ENCODE measurements at regions not wholly inside any gene's neighbourhood (a gene's known extent, or its start where the extent isn't known, plus 50 kb on each side); places are given as distances from the start of the nearest gene placed in this dataset.

GRCh38 chr14:100979780-100980179, 76.3 kb upstream of the RTL1 start:
- Histone ChIP-seq H3K36me3 (ENCODE audit: insufficient read depth, low read length) (peaks cover 46% of the 10 kb centered on the region), H3K4me2 (ENCODE audit: insufficient read depth, low read length) (peak overlapping the region; percentile 18), H3K4me1 (ENCODE audit: insufficient read depth, low read length) (peaks cover 27% of the 10 kb centered on the region), H3K79me2 (ENCODE audit: insufficient read depth, low read length) (peaks cover 4% of the 10 kb centered on the region), H3K27me3 (ENCODE audit: insufficient read depth, low read length) (no peaks in the 10 kb centered on the region), H2AFZ (ENCODE audit: low read length) (no peak overlapping the region), H3K27ac (ENCODE audit: low read depth, low read length) (peak overlapping the region; percentile 32), H4K20me1 (ENCODE audit: insufficient read depth, low read length) (peaks cover 14% of the 10 kb centered on the region), H3K4me3 (ENCODE audit: insufficient read depth, low read length) (no peak overlapping the region), H3K9me3 (ENCODE audit: low read depth, low read length) (no peaks in the 10 kb centered on the region)
- TF ChIP-seq, protein P1, sequence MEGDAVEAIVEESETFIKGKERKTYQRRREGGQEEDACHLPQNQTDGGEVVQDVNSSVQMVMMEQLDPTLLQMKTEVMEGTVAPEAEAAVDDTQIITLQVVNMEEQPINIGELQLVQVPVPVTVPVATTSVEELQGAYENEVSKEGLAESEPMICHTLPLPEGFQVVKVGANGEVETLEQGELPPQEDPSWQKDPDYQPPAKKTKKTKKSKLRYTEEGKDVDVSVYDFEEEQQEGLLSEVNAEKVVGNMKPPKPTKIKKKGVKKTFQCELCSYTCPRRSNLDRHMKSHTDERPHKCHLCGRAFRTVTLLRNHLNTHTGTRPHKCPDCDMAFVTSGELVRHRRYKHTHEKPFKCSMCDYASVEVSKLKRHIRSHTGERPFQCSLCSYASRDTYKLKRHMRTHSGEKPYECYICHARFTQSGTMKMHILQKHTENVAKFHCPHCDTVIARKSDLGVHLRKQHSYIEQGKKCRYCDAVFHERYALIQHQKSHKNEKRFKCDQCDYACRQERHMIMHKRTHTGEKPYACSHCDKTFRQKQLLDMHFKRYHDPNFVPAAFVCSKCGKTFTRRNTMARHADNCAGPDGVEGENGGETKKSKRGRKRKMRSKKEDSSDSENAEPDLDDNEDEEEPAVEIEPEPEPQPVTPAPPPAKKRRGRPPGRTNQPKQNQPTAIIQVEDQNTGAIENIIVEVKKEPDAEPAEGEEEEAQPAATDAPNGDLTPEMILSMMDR (IDR thresholded peaks at IDR 0.05; ENCODE audit: extremely low read depth, low read depth, low read length), result no peak
- no peak for DNase-seq (ENCODE audit: insufficient read length, low spot score, missing footprints)

- TF ChIP-seq, protein P1 (IDR thresholded peaks at IDR 0.05; ENCODE audit: extremely low read depth, low read depth, low read length), result no peak
Measured at GRCh38 chr14:100980823-100981222, 77.3 kb upstream of the RTL1 start.

GRCh38 chr14:100981809-100982208, 78.3 kb upstream of the RTL1 start:
- no peak overlapping the region for H3K4me2 ChIP-seq (ENCODE audit: insufficient read depth, low read length)

More at GRCh38 chr14:100980823-100981222, 77.3 kb upstream of the RTL1 start:
- H3K36me3 ChIP-seq (ENCODE audit: insufficient read depth, low read length), result peaks cover 50% of the 10 kb centered on the region
- peaks cover 27% of the 10 kb centered on the region for H3K4me1 ChIP-seq (ENCODE audit: insufficient read depth, low read length)
- H3K9me3 ChIP-seq (ENCODE audit: low read depth, low read length), result no peaks in the 10 kb centered on the region
- no peak overlapping the region for H2AFZ ChIP-seq (ENCODE audit: low read length)
- H3K79me2 ChIP-seq (ENCODE audit: insufficient read depth, low read length), result peaks cover 4% of the 10 kb centered on the region
- peaks cover 18% of the 10 kb centered on the region for H4K20me1 ChIP-seq (ENCODE audit: insufficient read depth, low read length)
- no peak overlapping the region for H3K4me3 ChIP-seq (ENCODE audit: insufficient read depth, low read length)
- H3K27me3 ChIP-seq (ENCODE audit: insufficient read depth, low read length), result no peaks in the 10 kb centered on the region
- peak overlapping the region; percentile 6 for H3K27ac ChIP-seq (ENCODE audit: low read depth, low read length)
- no peak overlapping the region for H3K4me2 ChIP-seq (ENCODE audit: insufficient read depth, low read length)
- no peak for DNase-seq (ENCODE audit: insufficient read length, low spot score, missing footprints)

DNA sequence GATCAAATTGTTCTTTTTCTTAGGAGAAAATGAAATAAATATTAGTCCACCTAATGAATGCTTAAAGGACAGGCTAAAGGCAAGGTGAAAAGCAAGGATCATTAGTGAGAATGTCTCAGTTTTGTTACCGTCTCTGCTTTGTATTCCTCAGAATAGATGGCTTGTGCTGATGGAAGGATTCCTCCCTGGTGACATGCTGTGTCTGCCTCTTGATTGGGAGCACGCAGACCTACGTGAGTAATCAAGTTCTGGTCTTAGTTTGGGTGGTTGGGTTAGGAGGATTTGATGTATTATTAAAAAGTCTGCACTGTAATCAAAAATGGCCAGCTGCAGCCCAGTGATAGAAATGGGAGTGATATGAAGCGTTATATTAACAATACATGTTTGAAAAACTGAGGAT, 78.8 kb upstream of the RTL1 start:
- H3K4me3 ChIP-seq (ENCODE audit: insufficient read depth, low read length), result no peak overlapping the region
- peaks cover 19% of the 10 kb centered on the region for H4K20me1 ChIP-seq (ENCODE audit: insufficient read depth, low read length)
- no peak overlapping the region for H3K4me2 ChIP-seq (ENCODE audit: insufficient read depth, low read length)
- peaks cover 52% of the 10 kb centered on the region for H3K36me3 ChIP-seq (ENCODE audit: insufficient read depth, low read length)
- TF ChIP-seq, protein P1 (IDR thresholded peaks at IDR 0.05; ENCODE audit: extremely low read depth, low read depth, low read length), result no peak
- H3K9me3 ChIP-seq (ENCODE audit: low read depth, low read length), result no peaks in the 10 kb centered on the region
- no peak overlapping the region for H2AFZ ChIP-seq (ENCODE audit: low read length)
- H3K79me2 ChIP-seq (ENCODE audit: insufficient read depth, low read length), result peaks cover 4% of the 10 kb centered on the region
- no peak for DNase-seq (ENCODE audit: insufficient read length, low spot score, missing footprints)
- peaks cover 29% of the 10 kb centered on the region for H3K4me1 ChIP-seq (ENCODE audit: insufficient read depth, low read length)
- H3K27ac ChIP-seq (ENCODE audit: low read depth, low read length), result no peak overlapping the region
- H3K27me3 ChIP-seq (ENCODE audit: insufficient read depth, low read length), result no peaks in the 10 kb centered on the region

More at GRCh38 chr14:100981809-100982208, 78.3 kb upstream of the RTL1 start:
- H3K9me3 ChIP-seq (ENCODE audit: low read depth, low read length), result no peaks in the 10 kb centered on the region
- peaks cover 19% of the 10 kb centered on the region for H4K20me1 ChIP-seq (ENCODE audit: insufficient read depth, low read length)
- TF ChIP-seq, protein P1 (IDR thresholded peaks at IDR 0.05; ENCODE audit: extremely low read depth, low read depth, low read length), result no peak
- peaks cover 55% of the 10 kb centered on the region for H3K36me3 ChIP-seq (ENCODE audit: insufficient read depth, low read length)
- peaks cover 4% of the 10 kb centered on the region for H3K79me2 ChIP-seq (ENCODE audit: insufficient read depth, low read length)
- H3K4me1 ChIP-seq (ENCODE audit: insufficient read depth, low read length), result peaks cover 27% of the 10 kb centered on the region
- no peaks in the 10 kb centered on the region for H3K27me3 ChIP-seq (ENCODE audit: insufficient read depth, low read length)
- H3K4me3 ChIP-seq (ENCODE audit: insufficient read depth, low read length), result no peak overlapping the region
- no peak overlapping the region for H2AFZ ChIP-seq (ENCODE audit: low read length)
- DNase-seq (ENCODE audit: insufficient read length, low spot score, missing footprints), result no peak
- H3K27ac ChIP-seq (ENCODE audit: low read depth, low read length), result no peak overlapping the region
